NCI-H128 (cell line): ENCODE measurements at regions not wholly inside any gene's neighbourhood (a gene's known extent, or its start where the extent isn't known, plus 50 kb on each side); places are given as distances from the start of the nearest gene placed in this dataset.
"Not testable (repeated sequence)": the region's sequence is repeated elsewhere in the genome, so short reads cannot be mapped to it uniquely, and the experiment has no call there.

Experiments
- DNase-seq: peaks from one replicate; lab custom pipeline; 2025; ENCODE audit not compliant: unreplicated experiment; lab: John Stamatoyannopoulos, UW

- no peak for DNase-seq
These were observed 541.4 kb downstream of the CSNK1G3 start for GRCh38 chr5:124053340-124053739.

DNA sequence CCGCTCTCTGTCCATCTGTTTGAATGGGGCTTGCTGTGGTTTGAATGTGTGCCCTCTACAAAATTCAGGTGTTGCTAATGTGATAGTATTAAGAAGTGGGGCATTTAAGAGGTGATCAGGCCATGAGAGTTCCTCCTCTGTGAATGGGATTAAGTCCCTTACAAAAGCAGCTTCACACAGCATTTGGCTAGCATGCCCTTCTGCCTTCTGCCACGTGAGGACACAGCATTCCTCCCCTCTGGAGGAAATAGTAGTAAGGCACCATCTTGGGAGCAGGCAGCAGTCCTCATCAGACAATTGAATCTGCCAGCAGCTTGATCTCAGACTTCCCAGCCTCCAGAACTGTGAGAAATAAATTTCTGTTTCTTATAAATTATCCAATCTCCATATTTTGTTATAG lies 540.2 kb downstream of the CSNK1G3 start:
- DNase-seq, result no peak

DNA sequence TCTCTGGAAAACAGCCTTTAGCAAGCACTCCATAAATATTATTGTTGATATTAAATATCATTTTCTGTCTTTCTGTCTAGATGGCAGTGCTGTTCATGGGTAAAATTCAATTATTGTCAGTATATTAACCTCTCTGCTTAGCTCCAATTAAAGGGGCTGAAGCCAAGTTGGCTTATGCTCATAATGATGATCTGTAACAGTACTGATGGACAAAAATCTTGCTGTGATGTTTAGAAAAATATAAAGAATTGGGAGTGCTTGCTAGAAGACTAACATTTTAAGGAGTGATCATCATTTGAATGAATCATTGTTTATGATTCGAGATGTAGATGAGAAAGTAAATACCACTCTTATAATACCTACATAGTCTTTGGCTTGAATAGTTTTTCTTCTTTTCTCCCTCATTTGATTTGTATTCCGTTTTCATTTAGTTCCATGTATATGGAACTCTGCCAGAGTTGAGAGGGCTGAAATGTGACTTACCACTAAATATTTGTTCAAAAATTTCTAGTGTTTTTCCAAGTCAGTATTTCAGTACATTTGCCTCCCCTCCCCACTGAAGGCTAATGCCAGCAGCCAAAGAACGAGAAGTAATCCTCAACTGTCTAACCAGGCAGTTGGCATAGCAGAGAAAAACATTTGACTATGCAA lies 538.3 kb downstream of the CSNK1G3 start:
- no peak for DNase-seq

GRCh38 chr5:124045412-124045811 lies 533.4 kb downstream of the CSNK1G3 start:
- DNase-seq, result no peak

DNA sequence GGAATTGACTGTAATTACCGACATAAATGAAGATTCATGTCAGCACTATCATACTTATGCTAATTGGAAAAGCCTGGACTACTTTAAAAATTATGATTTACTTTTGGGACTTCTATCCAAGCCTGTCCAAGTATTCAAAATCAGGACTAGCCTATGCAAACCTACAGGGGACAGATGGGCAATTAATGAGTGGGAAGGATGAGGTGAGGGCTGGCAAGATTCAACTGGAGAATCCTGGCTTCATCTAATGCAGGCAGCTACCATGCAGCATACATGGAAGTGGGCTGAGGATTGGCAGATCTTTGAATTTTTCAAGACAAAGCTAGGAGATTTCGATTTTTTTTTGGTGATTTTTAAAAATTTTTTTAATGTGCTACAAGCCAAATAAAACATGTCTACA lies 532.6 kb downstream of the CSNK1G3 start:
- no peak for DNase-seq

GRCh38 chr5:124043456-124043855 lies 531.5 kb downstream of the CSNK1G3 start:
- DNase-seq, result no peak

- no peak for DNase-seq
These were observed 528.8 kb downstream of the CSNK1G3 start for GRCh38 chr5:124040799-124041198.

DNA sequence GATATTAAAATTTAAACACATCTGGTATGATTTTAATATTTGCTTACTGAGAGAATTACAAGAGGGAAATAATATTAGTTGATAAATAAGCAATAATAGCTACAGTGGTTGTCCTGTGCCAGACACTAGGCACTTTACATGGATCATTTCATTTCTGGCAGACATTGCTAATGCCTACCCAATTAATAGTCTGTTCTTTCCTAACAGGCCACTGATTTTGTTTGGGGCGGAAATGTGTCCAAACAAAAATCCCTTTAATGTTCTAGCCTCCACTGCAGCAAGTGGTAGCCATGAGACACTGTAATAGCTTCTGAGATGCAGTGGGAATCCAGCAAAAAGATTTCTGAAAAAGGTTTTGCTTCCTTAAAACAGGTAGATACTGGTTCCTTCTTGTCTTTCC lies 527.4 kb downstream of the CSNK1G3 start:
- no peak for DNase-seq

GRCh38 chr5:124036786-124037185 lies 524.8 kb downstream of the CSNK1G3 start:
- no peak for DNase-seq

DNA sequence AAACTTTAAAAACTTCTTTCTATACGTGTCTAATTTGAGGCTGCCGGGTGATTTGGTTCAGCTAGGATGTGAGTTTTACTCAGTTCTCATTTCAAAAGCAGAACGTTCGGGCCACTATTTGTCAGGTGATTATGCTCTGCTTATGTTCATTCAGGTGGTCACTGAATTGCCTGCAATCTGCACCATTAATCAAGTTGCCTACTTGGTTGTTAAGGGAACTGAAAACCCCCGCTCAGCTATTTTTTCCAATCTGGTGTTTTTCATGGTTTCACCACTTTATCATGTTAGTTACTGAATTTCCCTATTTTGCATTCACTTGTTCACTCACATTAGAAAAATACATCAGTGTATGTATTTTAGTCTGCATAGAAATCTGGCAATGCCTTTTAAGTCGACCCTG lies 523.0 kb downstream of the CSNK1G3 start:
- DNase-seq, result no peak

- DNase-seq, result no peak
These were observed 522.2 kb downstream of the CSNK1G3 start for GRCh38 chr5:124034083-124034700.

GRCh38 chr5:124030043-124030491 lies 518.1 kb downstream of the CSNK1G3 start:
- DNase-seq, result no peak

DNA sequence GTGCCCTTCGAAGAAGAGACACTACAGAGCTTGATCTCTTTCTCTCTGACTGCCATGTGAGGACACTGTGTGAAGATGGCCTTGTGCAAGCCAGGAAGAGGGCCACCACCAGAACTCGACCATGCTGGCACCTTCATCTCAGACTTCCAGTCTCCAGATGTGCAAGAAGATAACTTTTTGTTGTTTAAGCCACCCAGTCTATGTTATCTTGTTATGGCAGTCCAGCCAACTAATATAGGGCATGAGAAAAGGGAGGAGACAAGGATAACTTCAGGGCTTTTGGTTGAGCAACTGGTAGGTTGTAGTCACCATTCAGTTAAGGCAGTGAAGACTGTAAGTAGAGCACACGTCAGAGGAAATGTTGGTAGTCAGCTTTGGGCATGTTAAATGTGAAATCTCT lies 515.5 kb downstream of the CSNK1G3 start:
- DNase-seq, result no peak

DNA sequence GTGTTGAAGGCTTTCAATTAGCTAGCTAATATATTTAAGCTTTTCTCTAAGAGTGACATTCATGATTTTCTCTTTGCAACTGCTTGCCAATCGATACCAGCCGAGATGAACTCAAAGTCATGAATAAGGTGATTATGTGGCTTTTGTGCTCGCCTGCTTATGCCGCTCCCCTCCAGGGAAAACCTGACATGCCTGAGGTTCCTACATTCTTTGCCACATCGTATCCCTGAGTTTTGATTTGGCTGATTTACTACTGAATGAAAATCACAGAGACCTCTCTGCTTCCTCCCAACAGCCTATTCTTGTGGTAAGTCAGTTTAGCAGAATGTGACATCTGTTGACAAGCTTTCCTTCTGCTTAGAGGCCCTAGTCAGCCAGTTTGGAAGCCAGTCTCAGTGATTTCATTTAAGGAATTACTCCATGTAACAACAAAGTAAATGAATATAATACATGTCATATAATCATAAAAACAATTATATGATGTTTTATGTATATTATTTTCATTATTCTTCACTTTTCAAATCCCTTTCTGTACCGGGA lies 513.4 kb downstream of the CSNK1G3 start:
- no peak for DNase-seq

DNA sequence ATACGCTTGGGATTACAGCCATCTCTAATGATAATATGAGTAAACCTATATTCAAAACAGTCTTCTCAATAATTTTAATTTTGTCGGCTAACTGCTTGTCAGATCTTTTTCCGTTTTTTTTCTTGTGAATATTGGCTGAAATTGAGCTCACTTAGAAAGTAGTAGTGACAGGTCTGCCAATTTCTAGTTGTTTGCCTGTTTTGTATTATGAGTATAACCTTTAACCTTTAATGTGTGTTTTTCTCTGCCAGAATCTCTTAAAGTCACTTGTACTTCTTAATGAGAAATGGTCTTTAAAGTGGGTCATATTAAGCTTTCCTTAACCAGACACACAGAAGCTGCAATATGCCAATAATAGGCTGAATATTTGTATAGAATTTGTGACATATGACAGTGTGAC lies 511.0 kb downstream of the CSNK1G3 start:
- DNase-seq, result no peak

DNA sequence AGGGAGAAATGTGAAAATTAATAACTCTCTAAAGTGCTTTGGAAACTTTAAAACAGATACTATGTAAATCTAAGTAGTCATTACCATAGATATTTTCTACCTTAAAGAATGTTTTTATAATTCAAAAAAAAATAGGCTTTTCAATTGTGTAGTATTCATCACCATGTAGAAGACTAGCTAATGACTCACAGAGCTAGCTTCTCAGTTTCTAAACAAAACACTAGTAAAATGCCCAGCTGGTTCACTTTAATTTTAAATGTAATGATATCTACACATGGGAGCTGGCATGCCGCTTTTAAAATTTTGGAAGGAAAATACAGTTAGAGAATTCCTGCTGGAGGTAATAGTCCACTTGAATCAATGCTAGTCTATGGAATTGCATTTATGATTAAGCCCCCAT lies 509.8 kb downstream of the CSNK1G3 start:
- DNase-seq, result no peak

DNA sequence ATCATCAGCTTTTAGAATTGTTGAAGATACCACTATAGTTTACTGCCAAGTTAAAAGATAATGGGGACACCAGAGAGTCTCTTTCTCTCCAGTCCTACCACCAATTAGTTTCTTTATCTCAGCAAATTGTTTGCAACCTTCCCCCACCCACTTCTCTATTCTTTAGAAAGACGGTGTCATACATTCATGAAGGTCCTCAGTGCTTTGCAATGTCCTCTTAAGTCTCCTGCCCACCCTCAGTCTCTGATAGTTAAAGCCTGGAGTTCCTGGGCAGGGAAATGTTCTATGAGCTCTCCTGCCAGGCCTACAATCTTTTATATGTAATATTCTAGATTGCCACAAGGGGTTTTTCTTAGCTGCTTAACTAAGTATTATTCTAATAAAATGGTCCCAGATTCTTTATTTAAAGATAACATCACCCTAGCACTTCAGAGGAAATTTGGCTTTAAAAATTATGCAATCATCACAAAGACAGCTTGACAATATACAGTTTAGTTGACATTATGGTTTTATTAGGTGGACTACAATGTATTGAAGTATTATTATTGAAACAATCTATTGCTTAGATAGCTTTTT lies 509.2 kb downstream of the CSNK1G3 start:
- DNase-seq, result no peak

DNA sequence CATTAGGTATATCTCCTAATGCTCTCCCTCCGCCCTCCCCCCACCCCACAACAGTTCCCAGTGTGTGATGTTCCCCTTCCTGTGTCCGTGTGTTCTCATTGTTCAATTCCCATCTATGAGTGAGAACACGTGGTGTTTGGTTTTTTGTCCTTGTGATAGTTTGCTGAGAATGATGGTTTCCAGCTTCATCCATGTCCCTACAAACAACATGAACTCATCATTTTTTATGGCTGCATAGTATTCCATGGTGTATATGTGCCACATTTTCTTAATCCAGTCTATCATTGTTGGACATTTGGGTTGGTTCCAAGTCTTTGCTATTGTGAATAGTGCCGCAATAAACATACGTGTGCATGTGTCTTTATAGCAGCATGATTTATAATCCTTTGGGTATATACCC lies 505.3 kb downstream of the CSNK1G3 start:
- not testable (repeated sequence) for DNase-seq

DNA sequence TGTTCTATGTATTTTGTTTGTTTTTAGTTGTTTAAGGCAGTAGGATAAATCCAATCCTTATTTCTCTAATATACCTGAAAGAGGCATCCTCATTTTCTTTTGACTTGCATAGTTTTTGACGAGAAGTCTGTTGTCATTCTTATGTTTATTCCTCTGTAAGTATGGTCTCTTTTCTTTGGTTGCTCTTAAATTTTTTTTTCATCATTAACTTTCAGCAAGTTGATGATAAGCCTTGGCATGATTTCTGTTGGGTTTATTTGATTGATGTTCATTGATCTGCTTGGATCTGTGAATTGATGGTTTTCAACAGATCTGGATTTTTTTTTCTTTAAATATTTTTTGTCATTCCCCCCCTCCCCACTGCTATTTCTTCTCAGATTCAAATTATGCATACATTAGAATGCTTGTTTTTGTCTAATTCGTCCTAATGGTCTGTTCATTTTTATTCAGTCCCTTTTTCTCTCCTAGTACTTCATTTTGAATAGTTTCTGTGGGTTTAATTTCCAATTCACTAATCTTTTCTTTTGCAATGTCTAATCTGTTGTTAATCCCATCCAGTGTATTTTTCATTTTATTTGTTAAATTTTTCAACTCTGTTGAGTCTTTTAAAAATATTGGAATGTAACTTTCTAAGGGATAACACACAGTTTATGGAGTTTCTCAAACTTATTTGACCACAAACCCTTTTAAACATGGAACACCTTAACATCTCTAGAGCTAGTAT lies 495.9 kb downstream of the CSNK1G3 start:
- DNase-seq, result no peak

DNA sequence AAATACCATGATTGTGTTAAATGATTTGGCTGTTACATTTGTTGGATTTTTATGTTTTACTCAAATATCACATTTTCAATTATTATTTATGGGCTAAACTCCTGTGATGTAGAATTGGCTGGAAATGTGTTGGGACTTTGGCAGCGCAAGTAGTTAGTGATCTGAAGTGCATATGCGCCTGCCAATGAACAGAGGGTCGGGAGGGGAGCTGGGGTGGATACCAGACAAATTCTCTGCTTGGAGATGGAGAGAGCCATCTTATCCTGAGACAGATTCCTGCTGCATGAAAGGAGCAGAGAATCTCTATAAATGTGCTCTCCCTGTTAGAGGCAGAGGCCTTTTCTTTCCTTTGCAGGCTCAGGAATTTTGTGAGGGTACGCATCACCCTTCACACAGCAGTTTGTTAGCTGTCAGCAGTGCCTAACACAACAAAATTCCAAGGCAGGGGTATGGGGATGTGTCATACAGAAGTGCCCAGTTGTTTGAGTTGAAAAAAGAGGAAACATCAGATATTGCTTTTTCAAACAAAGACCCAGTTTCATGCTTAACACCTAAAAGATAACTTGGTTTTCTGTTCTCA lies 489.1 kb downstream of the CSNK1G3 start:
- DNase-seq, result no peak

DNA sequence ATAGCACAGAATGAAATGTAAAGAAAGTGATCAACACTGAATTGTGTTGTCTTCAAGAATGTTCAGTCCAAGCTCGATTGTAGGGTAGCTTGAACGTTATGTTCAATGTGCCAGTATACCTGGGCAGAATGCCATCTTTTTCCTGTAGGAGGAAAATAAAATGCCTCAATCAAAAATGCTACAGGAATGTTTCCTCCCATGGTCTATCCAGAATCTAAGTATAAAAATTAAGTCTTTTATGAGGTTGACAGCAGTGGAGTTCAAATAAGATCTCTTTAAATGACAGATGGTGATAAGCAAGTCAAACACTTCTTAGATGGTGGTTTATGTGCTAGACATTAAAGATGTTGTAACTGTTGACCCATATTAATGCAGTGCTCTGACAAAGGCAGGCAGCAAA lies 488.6 kb downstream of the CSNK1G3 start:
- DNase-seq, result no peak
